ENCODE measurements at regions not wholly inside any gene's neighbourhood (a gene's known extent, or its start where the extent isn't known, plus 50 kb on each side); places are given as distances from the start of the nearest gene placed in this dataset.
A peak's percentile ranks its signal among the peaks of the same experiment; 100 is the strongest.
"Not testable (repeated sequence)": the region's sequence is repeated elsewhere in the genome, so short reads cannot be mapped to it uniquely, and the experiment has no call there.

DNA sequence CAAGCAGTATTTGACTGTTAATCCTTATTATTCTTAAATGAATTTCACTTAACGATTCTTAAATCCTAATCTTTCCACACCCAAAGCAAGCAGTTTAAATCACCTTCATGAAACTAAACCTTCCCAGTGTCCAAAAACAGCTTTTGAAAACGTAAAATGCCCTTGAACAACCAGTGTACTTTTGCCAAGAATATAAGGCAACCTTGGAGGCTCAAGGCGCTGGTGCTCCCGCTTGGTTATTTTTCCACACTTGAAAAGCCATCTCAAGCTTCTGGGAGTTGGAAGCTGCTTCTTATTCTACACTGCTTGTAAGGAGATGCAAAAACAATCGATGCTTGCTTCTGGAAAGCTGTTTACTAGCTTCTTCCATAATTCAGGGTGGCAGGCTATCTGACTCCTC is 625.7 kb downstream of the HTR1B start:
- no peak for DNase-seq

DNA sequence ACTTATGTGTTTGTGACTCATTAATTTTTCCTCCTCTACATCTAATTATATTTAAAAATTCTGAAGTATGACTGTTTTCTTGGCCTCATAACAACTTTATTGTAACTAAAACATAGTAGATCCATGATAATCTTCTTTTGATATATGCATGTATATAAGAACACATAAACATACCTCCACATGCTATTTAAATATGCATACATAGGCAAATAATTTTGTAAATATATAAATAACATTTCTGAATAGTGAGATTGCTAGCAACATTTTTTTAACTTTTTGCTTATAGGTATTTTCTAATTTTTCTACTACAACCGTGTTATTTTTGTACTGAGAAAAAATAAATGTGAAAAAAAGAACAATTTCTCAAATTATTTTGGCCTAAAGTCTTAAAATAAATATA is 627.6 kb downstream of the HTR1B start:
- no peak for DNase-seq

DNA sequence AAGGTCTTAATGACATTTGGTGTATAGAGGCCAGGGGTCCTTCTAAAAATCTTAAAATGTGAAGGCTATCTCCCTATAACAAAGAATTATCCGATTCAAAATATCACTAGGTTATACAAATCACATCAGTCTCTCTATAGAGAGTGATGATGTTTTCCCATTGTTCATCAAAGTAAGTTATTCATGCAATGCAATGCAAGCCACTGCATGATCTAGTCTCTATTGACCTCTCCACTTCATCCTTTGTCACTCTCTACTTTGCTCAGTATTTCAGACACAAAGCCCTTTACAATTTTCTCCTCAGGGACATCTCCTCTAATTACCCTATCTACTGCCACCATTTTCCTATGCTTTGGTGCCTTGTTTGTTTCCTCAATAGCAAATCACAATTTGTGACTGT is 628.0 kb downstream of the HTR1B start:
- no peak for DNase-seq

GRCh38 chr6:76834399-76834798 is 628.9 kb downstream of the HTR1B start:
- DNase-seq: no peak

- peak; percentile 23 for DNase-seq
Measured at GRCh38 chr6:76831299-76831698, 632.0 kb downstream of the HTR1B start.

GRCh38 chr6:76823578-76823977 is 639.7 kb downstream of the HTR1B start:
- DNase-seq: not testable (repeated sequence)

GRCh38 chr6:76818451-76818850 is 644.8 kb downstream of the HTR1B start:
- DNase-seq: no peak

GRCh38 chr6:76817429-76817828 is 645.9 kb downstream of the HTR1B start:
- DNase-seq: no peak

DNA sequence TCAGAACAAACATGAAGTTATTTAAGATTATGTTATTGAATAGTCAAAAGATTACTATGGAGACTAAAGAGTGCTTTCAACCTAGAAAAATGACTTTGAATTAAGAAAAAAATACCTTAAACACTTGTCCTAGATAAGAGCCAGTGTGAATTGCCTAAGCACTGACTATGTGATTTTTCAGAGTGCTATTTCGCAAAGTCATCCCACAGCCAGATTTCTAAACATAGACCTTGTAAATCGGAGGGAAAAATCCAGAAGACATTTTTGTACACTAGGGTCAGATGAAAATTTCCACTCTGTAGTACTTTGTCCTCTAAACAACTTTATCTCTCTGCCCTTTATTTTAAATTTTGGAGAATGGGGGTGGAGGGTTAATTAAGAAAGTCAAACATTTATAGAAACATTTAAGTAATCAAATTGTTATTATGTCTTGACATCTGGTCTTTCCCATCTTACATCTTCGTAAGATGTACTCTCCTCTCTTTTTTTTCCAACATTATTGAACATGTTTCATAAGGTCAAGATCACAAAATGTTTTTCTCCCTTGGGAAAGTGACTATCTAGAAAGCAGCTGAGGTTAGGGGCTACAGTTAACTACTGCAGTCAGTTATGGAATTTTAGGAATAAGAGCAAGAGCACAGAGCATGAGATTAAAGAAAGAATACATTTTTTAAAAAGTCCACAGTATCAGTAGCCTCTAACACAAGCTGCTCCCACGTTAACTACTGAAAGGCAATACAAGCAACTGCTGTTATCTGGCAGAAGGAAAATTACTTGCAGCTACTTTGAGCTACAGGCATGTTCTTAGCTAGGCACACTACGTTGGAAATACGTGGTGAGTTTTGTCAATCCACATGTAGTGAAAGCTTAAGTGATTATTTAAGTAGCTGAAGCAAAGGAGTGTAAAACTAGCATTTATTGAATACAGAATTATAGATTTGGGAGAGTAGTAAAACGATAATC is 648.5 kb downstream of the HTR1B start:
- no peak for DNase-seq

GRCh38 chr6:76810286-76810685 is 653.0 kb downstream of the HTR1B start:
- DNase-seq: no peak

DNA sequence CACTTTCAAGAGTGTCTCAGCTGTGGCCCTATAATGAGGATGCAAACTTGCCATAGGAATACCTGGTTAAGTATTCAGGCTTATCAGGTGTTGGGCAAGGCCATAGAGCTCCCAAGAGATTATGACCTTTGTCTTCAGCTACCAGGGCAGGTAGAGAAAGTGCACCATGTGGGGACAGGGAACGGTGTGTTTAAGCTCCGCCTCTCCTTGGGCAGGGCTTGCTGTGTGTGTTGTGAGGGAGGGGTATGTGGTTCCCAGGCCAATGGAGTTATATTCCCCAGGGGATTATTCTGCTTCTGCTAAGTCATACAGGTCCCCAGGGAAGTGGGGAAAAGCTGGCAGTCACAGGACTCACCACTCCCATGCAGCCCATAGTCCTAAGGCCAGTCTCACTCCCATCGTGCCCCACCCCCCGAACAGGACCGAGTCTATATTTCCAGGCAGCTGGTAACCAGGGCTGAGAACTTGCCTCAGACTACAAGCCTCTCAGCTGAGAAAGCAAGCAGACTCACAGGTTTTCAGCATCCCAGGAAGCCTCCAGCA is 660.2 kb downstream of the HTR1B start:
- DNase-seq: no peak

GRCh38 chr6:76792394-76792793 is 670.9 kb downstream of the HTR1B start:
- no peak for DNase-seq

DNA sequence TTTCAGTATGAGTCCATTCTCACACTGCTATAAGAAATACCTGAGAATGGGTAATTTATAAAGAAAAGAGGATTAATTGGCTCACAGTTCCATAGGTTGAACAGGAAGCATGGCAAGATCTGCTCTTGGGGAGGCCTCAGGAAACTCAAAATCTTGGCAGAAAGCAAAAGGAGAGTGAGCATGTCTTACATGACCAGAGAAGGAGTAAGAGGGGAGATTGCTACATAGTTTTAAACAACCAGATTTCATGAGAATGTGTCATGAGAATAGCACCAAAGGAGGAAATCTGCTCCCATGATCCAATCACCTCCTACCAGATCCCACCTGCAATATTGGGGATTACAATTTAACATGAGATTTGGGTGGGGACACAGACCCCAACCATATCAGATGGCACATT is 672.4 kb downstream of the HTR1B start:
- DNase-seq: no peak

DNA sequence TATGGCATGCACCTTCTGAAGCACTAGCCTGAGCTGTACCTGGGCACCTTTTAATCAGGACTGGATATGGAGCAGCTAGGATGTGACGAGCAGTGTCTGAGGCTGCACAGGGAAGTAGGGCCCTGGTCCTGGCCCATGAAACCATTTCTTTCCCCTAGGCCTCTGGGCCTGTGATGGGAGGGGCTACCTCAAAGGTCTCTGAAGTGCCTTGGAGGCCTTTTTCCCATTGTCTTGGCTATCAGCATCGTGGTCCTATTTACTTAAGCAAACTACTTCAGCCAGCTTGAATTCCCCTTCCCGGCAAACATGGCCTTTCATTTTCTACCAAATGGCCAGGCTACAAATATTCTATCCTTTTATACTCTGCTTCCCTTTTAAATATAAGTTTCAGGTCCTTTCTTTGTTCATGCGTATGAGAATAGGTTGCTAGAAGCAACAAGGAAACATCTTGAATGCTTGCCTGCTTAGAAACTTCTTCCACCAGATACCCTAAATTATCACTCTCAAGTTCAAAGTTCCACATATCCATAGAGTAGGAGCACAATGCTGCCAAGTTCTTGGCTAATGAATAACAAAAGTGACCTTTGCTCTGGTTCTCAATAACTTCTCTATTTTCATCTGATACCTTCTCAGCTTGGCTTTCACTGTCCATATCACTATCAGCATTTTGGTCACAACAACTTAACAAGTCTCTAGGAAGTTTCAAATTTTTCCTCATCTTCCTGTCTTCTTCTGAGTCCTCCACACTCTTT is 673.1 kb downstream of the HTR1B start:
- DNase-seq: no peak

- no peak for DNase-seq
Measured at GRCh38 chr6:76789580-76789979, 673.7 kb downstream of the HTR1B start.

GRCh38 chr6:76788155-76788554 is 675.1 kb downstream of the HTR1B start:
- no peak for DNase-seq

DNA sequence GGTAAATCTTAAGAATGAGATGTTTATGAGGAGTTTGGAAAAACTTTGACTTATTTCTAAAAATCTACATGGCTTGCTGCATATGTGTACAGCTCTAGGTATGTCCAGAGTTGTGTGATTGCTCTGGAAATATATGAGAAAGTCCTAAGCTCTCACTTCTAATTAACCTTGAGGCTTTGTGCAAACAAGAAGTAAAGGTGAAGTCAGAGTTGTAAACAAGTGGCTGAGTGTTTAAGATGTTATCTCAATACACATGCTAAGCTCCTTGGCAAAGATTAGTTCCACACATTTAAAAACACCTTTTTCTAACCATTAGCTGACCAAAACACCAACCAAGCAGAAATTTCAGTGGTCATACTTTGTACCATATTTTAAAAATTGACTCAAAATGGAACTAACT is 684.2 kb downstream of the HTR1B start:
- DNase-seq: no peak

GRCh38 chr6:76776876-76777275 is 686.4 kb downstream of the HTR1B start:
- DNase-seq: no peak

GRCh38 chr6:76774781-76775384 is 688.4 kb downstream of the HTR1B start:
- DNase-seq: no peak

DNA sequence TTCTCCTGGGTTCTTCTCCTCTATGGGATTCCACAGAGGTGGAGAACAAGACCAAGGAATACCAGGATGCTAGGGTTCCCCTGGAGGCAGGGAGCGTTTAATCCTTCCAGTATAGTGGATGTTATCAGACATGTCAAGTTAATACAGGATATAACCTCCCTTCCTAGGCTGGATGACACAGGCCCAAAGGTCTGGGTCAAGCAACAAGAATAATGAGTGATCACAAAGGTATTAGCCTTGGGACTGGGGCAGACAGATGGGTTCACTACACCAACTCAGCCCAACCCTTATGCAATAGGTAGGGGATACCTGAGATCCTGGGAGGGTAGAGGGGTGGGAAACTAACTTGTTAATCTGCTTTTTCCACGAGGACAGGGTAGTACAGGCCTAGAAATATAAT is 690.3 kb downstream of the HTR1B start:
- DNase-seq: no peak

DNA sequence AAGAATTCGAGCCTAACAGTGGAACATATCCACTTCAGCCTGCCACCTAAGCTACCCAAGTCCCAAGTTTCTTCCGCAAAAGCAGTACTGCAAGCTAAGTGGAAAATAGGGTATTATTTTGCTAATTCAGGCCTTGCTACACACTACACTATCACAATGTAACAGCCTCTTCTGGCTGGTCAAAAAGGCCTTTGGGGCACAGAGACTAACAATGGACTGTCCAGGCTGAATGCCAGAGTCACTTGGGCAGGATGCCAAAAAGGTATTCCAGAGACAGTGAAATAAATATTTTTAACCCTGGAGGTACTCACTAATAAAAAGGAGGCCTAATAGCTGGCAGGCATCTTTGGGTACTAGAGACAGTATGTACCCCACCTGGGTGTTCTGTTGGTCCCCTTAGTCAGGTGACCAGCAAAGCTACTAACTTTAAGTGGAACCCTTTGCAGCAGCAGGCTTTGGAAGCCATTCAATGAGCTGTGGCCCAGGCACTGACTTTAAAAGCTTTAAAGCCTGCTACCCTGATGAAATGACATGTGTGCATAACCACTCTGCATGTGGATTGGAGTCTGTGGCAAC is 692.1 kb downstream of the HTR1B start:
- DNase-seq: no peak

- no peak for DNase-seq
Measured at GRCh38 chr6:76770281-76770680, 693.0 kb downstream of the HTR1B start.

DNA sequence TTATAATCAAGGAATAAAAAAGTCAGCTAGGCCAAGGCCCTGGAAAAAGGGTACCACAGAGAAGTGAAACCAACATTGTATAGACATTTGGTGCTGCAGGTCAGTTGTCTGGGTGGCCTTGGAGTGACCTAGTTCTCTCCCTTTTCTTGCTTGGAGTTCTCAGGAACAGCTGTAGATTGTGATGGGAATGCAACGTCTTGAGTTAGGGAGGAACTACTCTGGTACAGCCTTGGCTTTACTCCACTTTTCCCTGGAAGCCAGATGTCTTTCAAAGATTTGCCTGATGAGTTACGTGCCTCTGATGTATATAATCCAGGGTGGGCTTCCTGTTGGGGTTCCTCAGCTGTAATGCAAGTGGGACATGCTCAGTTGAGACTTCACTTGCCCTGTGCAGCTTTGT is 694.7 kb downstream of the HTR1B start:
- no peak for DNase-seq

Data from NCI-H1417 treated with DMSO at 0.1 percent for 48 hours (cell line).